Stimulated activated effector memory CD8-positive, alpha-beta T cell treated with anti-CD3 and anti-CD28 coated beads, Interleukin-12 subunit alpha, Interleukin-12 subunit beta, amount 100 ng/mL, for 72 hours (primary cell): ENCODE measurements at regions not wholly inside any gene's neighbourhood (a gene's known extent, or its start where the extent isn't known, plus 50 kb on each side); places are given as distances from the start of the nearest gene placed in this dataset.
"Not testable (repeated sequence)": the region's sequence is repeated elsewhere in the genome, so short reads cannot be mapped to it uniquely, and the experiment has no call there.

Experiments
- ATAC-seq: fragments of 150-1000 bp; cut with Tn5 transposase; 2 replicates; pipeline ENCODE4 v1.10.0; 2021
- DNase-seq, 2 donors: peaks; one replicate each; pipeline ENCODE4 v3.0.0; 2021 to 2022; ENCODE audit warnings: low spot score in 2 of 2
- H3K27ac Mint-ChIP-seq: one replicate; pipeline ENCODE4 v1.8.0; 2022; ENCODE audit warnings: mild to moderate bottlenecking, mixed read lengths
- H3K36me3 Mint-ChIP-seq: one replicate; pipeline ENCODE4 v1.8.0; 2022; ENCODE audit warnings: mild to moderate bottlenecking, mixed read lengths
- H3K4me1 Mint-ChIP-seq: one replicate; pipeline ENCODE4 v1.8.0; 2022; ENCODE audit warnings: mixed read lengths
- H3K4me3 Mint-ChIP-seq: one replicate; pipeline ENCODE4 v1.8.0; 2022; ENCODE audit warnings: mild to moderate bottlenecking, mixed read lengths
- H3K9me3 Mint-ChIP-seq: one replicate; pipeline ENCODE4 v1.8.0; 2022; ENCODE audit warnings: mixed read lengths

- Mint-ChIP-seq H3K9me3 (no peaks in the 10 kb centered on the region), H3K4me3 (no peak overlapping the region), H3K27ac (no peak overlapping the region), H3K36me3 (no peaks in the 10 kb centered on the region), H3K4me1 (no peaks in the 10 kb centered on the region)
- DNase-seq = no peak
- ATAC-seq = no peak
Measured at GRCh38 chr5:101084353-101084752, 181.3 kb upstream of the ST8SIA4 start.

- no peaks in the 10 kb centered on the region for H3K36me3 Mint-ChIP-seq
- ATAC-seq = no peak
- H3K4me1 Mint-ChIP-seq = no peaks in the 10 kb centered on the region
- no peak for DNase-seq
- H3K4me3 Mint-ChIP-seq = no peak overlapping the region
- no peaks in the 10 kb centered on the region for H3K9me3 Mint-ChIP-seq
- H3K27ac Mint-ChIP-seq = no peak overlapping the region
Measured at GRCh38 chr5:101080462-101081240, 177.6 kb upstream of the ST8SIA4 start.

GRCh38 chr5:101068298-101068697 lies 165.2 kb upstream of the ST8SIA4 start:
- Mint-ChIP-seq H3K4me3 (no peak overlapping the region), H3K36me3 (no peaks in the 10 kb centered on the region), H3K27ac (no peak overlapping the region), H3K9me3 (peaks cover 3% of the 10 kb centered on the region), H3K4me1 (no peaks in the 10 kb centered on the region)
- DNase-seq (no peak), ATAC-seq (no peak)

GRCh38 chr5:101067429-101067828 lies 164.3 kb upstream of the ST8SIA4 start:
- H3K36me3 Mint-ChIP-seq = no peaks in the 10 kb centered on the region

GRCh38 chr5:101062902-101063301 lies 159.8 kb upstream of the ST8SIA4 start:
- Mint-ChIP-seq H3K4me1 (no peaks in the 10 kb centered on the region), H3K27ac (no peak overlapping the region), H3K4me3 (no peak overlapping the region), H3K9me3 (peaks cover 11% of the 10 kb centered on the region), H3K36me3 (no peaks in the 10 kb centered on the region)
- DNase-seq = no peak
- ATAC-seq = no peak

More at GRCh38 chr5:101067429-101067828, 164.3 kb upstream of the ST8SIA4 start:
- peaks cover 6% of the 10 kb centered on the region for H3K9me3 Mint-ChIP-seq
- DNase-seq = no peak
- no peak for ATAC-seq
- no peaks in the 10 kb centered on the region for H3K4me1 Mint-ChIP-seq
- no peak overlapping the region for H3K4me3 Mint-ChIP-seq
- no peak overlapping the region for H3K27ac Mint-ChIP-seq

GRCh38 chr5:101047181-101047580 lies 144.1 kb upstream of the ST8SIA4 start:
- H3K27ac Mint-ChIP-seq = no peak overlapping the region
- no peaks in the 10 kb centered on the region for H3K9me3 Mint-ChIP-seq
- no peak overlapping the region for H3K4me3 Mint-ChIP-seq
- ATAC-seq (peak; percentile 53), DNase-seq (no peak)
- no peaks in the 10 kb centered on the region for H3K36me3 Mint-ChIP-seq
- H3K4me1 Mint-ChIP-seq = peaks cover 6% of the 10 kb centered on the region

GRCh38 chr5:101045689-101046088 lies 142.6 kb upstream of the ST8SIA4 start:
- H3K27ac Mint-ChIP-seq = no peak overlapping the region

GRCh38 chr5:101040002-101040401 lies 136.9 kb upstream of the ST8SIA4 start:
- H3K4me1 Mint-ChIP-seq, ATAC-seq, DNase-seq, H3K4me3 Mint-ChIP-seq, H3K9me3 Mint-ChIP-seq, H3K27ac Mint-ChIP-seq, H3K36me3 Mint-ChIP-seq: not testable (repeated sequence)

More at GRCh38 chr5:101045689-101046088, 142.6 kb upstream of the ST8SIA4 start:
- H3K4me3 Mint-ChIP-seq = no peak overlapping the region
- H3K36me3 Mint-ChIP-seq = no peaks in the 10 kb centered on the region
- DNase-seq = no peak
- no peaks in the 10 kb centered on the region for H3K9me3 Mint-ChIP-seq
- peaks cover 6% of the 10 kb centered on the region for H3K4me1 Mint-ChIP-seq
- no peak for ATAC-seq

GRCh38 chr5:101036778-101037177 lies 133.7 kb upstream of the ST8SIA4 start:
- Mint-ChIP-seq H3K36me3 (no peaks in the 10 kb centered on the region), H3K9me3 (no peaks in the 10 kb centered on the region), H3K4me1 (no peaks in the 10 kb centered on the region), H3K27ac (no peak overlapping the region), H3K4me3 (no peak overlapping the region)
- DNase-seq = no peak
- no peak for ATAC-seq

GRCh38 chr5:101035425-101035824 lies 132.3 kb upstream of the ST8SIA4 start:
- DNase-seq (no peak), ATAC-seq (no peak)
- Mint-ChIP-seq H3K4me1 (no peaks in the 10 kb centered on the region), H3K36me3 (no peaks in the 10 kb centered on the region), H3K9me3 (no peaks in the 10 kb centered on the region), H3K4me3 (no peak overlapping the region), H3K27ac (no peak overlapping the region)

- no peaks in the 10 kb centered on the region for H3K9me3 Mint-ChIP-seq
- no peak for DNase-seq
- no peak for ATAC-seq
- no peak overlapping the region for H3K4me3 Mint-ChIP-seq
- no peak overlapping the region for H3K27ac Mint-ChIP-seq
- H3K36me3 Mint-ChIP-seq = no peaks in the 10 kb centered on the region
- no peaks in the 10 kb centered on the region for H3K4me1 Mint-ChIP-seq
Measured at GRCh38 chr5:101024299-101024698, 121.2 kb upstream of the ST8SIA4 start.

- H3K9me3 Mint-ChIP-seq = no peaks in the 10 kb centered on the region
- H3K36me3 Mint-ChIP-seq = no peaks in the 10 kb centered on the region
- no peaks in the 10 kb centered on the region for H3K4me1 Mint-ChIP-seq
- no peak overlapping the region for H3K27ac Mint-ChIP-seq
- no peak for ATAC-seq
- H3K4me3 Mint-ChIP-seq = no peak overlapping the region
- DNase-seq = no peak
Measured at GRCh38 chr5:101018299-101018698, 115.2 kb upstream of the ST8SIA4 start.

- Mint-ChIP-seq H3K4me3 (no peak overlapping the region), H3K4me1 (no peaks in the 10 kb centered on the region), H3K36me3 (no peaks in the 10 kb centered on the region), H3K9me3 (no peaks in the 10 kb centered on the region), H3K27ac (no peak overlapping the region)
- ATAC-seq (no peak), DNase-seq (no peak)
Measured at GRCh38 chr5:101012880-101013279, 109.8 kb upstream of the ST8SIA4 start.

GRCh38 chr5:101009758-101010519 lies 106.9 kb upstream of the ST8SIA4 start:
- ATAC-seq (no peak), DNase-seq (no peak)

GRCh38 chr5:100992354-100992753 lies 89.3 kb upstream of the ST8SIA4 start:
- Mint-ChIP-seq H3K27ac (no peak overlapping the region), H3K4me1 (peaks cover 7% of the 10 kb centered on the region), H3K9me3 (no peaks in the 10 kb centered on the region), H3K4me3 (no peak overlapping the region), H3K36me3 (no peaks in the 10 kb centered on the region)
- DNase-seq (no peak), ATAC-seq (no peak)

More at GRCh38 chr5:101009758-101010519, 106.9 kb upstream of the ST8SIA4 start:
- H3K9me3 Mint-ChIP-seq = no peaks in the 10 kb centered on the region
- no peak overlapping the region for H3K4me3 Mint-ChIP-seq
- no peaks in the 10 kb centered on the region for H3K36me3 Mint-ChIP-seq
- no peak overlapping the region for H3K27ac Mint-ChIP-seq
- H3K4me1 Mint-ChIP-seq = no peaks in the 10 kb centered on the region

- H3K4me1 Mint-ChIP-seq, H3K9me3 Mint-ChIP-seq, DNase-seq, H3K27ac Mint-ChIP-seq, H3K4me3 Mint-ChIP-seq, H3K36me3 Mint-ChIP-seq, ATAC-seq: not testable (repeated sequence)
Measured at GRCh38 chr5:100983601-100984000, 80.5 kb upstream of the ST8SIA4 start.
